ENCODE measurements at regions not wholly inside any gene's neighbourhood (a gene's known extent, or its start where the extent isn't known, plus 50 kb on each side); places are given as distances from the start of the nearest gene placed in this dataset.

GRCh38 chr3:63762180-63762579 is 56.9 kb upstream of the C3orf49 start:
- no peak overlapping the region for H3K4me3 Mint-ChIP-seq
- H3K27me3 Mint-ChIP-seq = peaks cover 0 to 7% of the 10 kb centered on the region in 2 donors
- CTCF ChIA-PET = no interaction called here
- no peak overlapping the region for H3K27ac Mint-ChIP-seq
- no peaks in the 10 kb centered on the region for H3K36me3 Mint-ChIP-seq
- peaks cover 0 to 5% (median 2%) of the 10 kb centered on the region in 5 donors for H3K9me3 Mint-ChIP-seq
- Histone ChIP-seq H3K27me3 (ENCODE audit: insufficient read depth, low read length, poor library complexity, severe bottlenecking) (no peaks in the 10 kb centered on the region), H3K4me1 (ENCODE audit: insufficient read depth, low read length) (no peaks in the 10 kb centered on the region), H3K36me3 (ENCODE audit: insufficient read depth, low read length) (no peaks in the 10 kb centered on the region), H3K27ac (ENCODE audit: low read depth, low read length) (no peak overlapping the region), H3K9me3 (ENCODE audit: low read length) (no peaks in the 10 kb centered on the region), H3K4me3 (ENCODE audit: low read length) (no peak overlapping the region)
- POLR2A ChIA-PET = no interaction called here
- no peaks in the 10 kb centered on the region for H3K4me1 Mint-ChIP-seq
- no peak for DNase-seq

GRCh38 chr3:63762934-63763550 is 56.1 kb upstream of the C3orf49 start:
- no peaks in the 10 kb centered on the region for H3K9me3 ChIP-seq (ENCODE audit: low read length)
- Mint-ChIP-seq H3K27me3 (peaks cover 0 to 7% of the 10 kb centered on the region in 2 donors), H3K36me3 (no peaks in the 10 kb centered on the region), H3K27ac (no peak overlapping the region), H3K4me1 (no peaks in the 10 kb centered on the region), H3K9me3 (peaks cover 0 to 5% (median 2%) of the 10 kb centered on the region in 5 donors), H3K4me3 (no peak overlapping the region)
- ChIA-PET CTCF (no interaction called here), POLR2A (no interaction called here)
- no peaks in the 10 kb centered on the region for H3K27me3 ChIP-seq (ENCODE audit: insufficient read depth, low read length, poor library complexity, severe bottlenecking)
- no peak overlapping the region for H3K27ac ChIP-seq (ENCODE audit: low read depth, low read length)
- H3K4me1 ChIP-seq (ENCODE audit: insufficient read depth, low read length) = no peaks in the 10 kb centered on the region
- H3K4me3 ChIP-seq (ENCODE audit: low read length) = no peak overlapping the region
- no peak for DNase-seq
- H3K36me3 ChIP-seq (ENCODE audit: insufficient read depth, low read length) = no peaks in the 10 kb centered on the region

DNA sequence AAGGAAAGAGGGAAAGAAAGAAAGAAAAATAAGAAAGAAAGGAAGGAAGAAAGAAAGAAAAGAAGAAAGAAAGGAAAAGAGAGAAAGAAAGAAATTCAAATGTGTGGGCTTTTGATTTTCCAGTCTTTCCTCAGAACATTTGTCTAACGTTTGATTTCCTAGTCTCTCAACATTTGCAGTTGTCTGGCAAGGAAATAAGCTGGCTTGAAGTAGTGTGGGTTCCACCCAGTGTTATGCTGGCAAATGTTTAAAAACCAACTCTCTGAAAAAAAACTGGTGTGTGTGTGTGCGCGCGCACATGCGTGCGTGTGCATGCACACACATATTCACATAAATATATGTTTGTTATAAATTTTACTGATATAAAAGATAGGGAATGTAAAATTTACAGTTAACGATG is 54.6 kb upstream of the C3orf49 start:
- H3K36me3 ChIP-seq (ENCODE audit: insufficient read depth, low read length) = no peaks in the 10 kb centered on the region
- no peak overlapping the region for H3K27ac ChIP-seq (ENCODE audit: low read depth, low read length)
- Mint-ChIP-seq H3K27ac (no peak overlapping the region), H3K4me1 (no peaks in the 10 kb centered on the region), H3K36me3 (no peaks in the 10 kb centered on the region), H3K9me3 (peaks cover 0 to 5% (median 2%) of the 10 kb centered on the region in 5 donors), H3K27me3 (peaks cover 4 to 9% of the 10 kb centered on the region in 2 donors), H3K4me3 (no peak overlapping the region)
- no peaks in the 10 kb centered on the region for H3K27me3 ChIP-seq (ENCODE audit: insufficient read depth, low read length, poor library complexity, severe bottlenecking)
- H3K4me3 ChIP-seq (ENCODE audit: low read length) = no peak overlapping the region
- no peaks in the 10 kb centered on the region for H3K9me3 ChIP-seq (ENCODE audit: low read length)
- H3K4me1 ChIP-seq (ENCODE audit: insufficient read depth, low read length) = no peaks in the 10 kb centered on the region
- DNase-seq = no peak
- ChIA-PET POLR2A (no interaction called here), CTCF (no interaction called here)

GRCh38 chr3:63766261-63766660 is 52.8 kb upstream of the C3orf49 start:
- H3K4me3 Mint-ChIP-seq = no peak overlapping the region
- no peaks in the 10 kb centered on the region for H3K9me3 ChIP-seq (ENCODE audit: low read length)
- no peaks in the 10 kb centered on the region for H3K4me1 ChIP-seq (ENCODE audit: insufficient read depth, low read length)
- no peak overlapping the region for H3K4me3 ChIP-seq (ENCODE audit: low read length)
- no peak overlapping the region for H3K27ac ChIP-seq (ENCODE audit: low read depth, low read length)
- ChIA-PET CTCF (no interaction called here), POLR2A (no interaction called here)
- no peak overlapping the region for H3K27ac Mint-ChIP-seq
- no peaks in the 10 kb centered on the region for H3K27me3 ChIP-seq (ENCODE audit: insufficient read depth, low read length, poor library complexity, severe bottlenecking)
- no peaks in the 10 kb centered on the region for H3K4me1 Mint-ChIP-seq
- H3K27me3 Mint-ChIP-seq = peaks cover 4 to 7% of the 10 kb centered on the region in 2 donors
- H3K9me3 Mint-ChIP-seq = peaks cover 0 to 9% (median 2%) of the 10 kb centered on the region in 5 donors
- H3K36me3 ChIP-seq (ENCODE audit: insufficient read depth, low read length) = no peaks in the 10 kb centered on the region
- no peak for DNase-seq
- H3K36me3 Mint-ChIP-seq = no peaks in the 10 kb centered on the region

GRCh38 chr3:63768386-63768785 is 50.7 kb upstream of the C3orf49 start:
- DNase-seq = no peak
- ChIA-PET CTCF (no interaction called here), POLR2A (no interaction called here)
- H3K27me3 ChIP-seq (ENCODE audit: insufficient read depth, low read length, poor library complexity, severe bottlenecking) = no peaks in the 10 kb centered on the region
- peaks cover 0 to 9% (median 2%) of the 10 kb centered on the region in 5 donors for H3K9me3 Mint-ChIP-seq
- H3K27ac Mint-ChIP-seq = no peak overlapping the region
- peaks cover 4 to 11% of the 10 kb centered on the region in 2 donors for H3K27me3 Mint-ChIP-seq
- H3K4me1 ChIP-seq (ENCODE audit: insufficient read depth, low read length) = no peaks in the 10 kb centered on the region
- no peaks in the 10 kb centered on the region for H3K9me3 ChIP-seq (ENCODE audit: low read length)
- no peaks in the 10 kb centered on the region for H3K36me3 ChIP-seq (ENCODE audit: insufficient read depth, low read length)
- no peaks in the 10 kb centered on the region for H3K4me1 Mint-ChIP-seq
- H3K36me3 Mint-ChIP-seq = no peaks in the 10 kb centered on the region
- no peak overlapping the region for H3K4me3 Mint-ChIP-seq
- no peak overlapping the region for H3K27ac ChIP-seq (ENCODE audit: low read depth, low read length)
- H3K4me3 ChIP-seq (ENCODE audit: low read length) = no peak overlapping the region

GRCh38 chr3:63768888-63769287 is 50.2 kb upstream of the C3orf49 start:
- ChIA-PET CTCF (no interaction called here), POLR2A (no interaction called here)
- no peaks in the 10 kb centered on the region for H3K4me1 ChIP-seq (ENCODE audit: insufficient read depth, low read length)
- Mint-ChIP-seq H3K36me3 (no peaks in the 10 kb centered on the region), H3K9me3 (peaks cover 0 to 9% (median 2%) of the 10 kb centered on the region in 5 donors), H3K27me3 (peaks cover 4 to 12% of the 10 kb centered on the region in 2 donors), H3K4me1 (no peaks in the 10 kb centered on the region), H3K4me3 (no peak overlapping the region), H3K27ac (no peak overlapping the region)
- no peak overlapping the region for H3K4me3 ChIP-seq (ENCODE audit: low read length)
- no peak overlapping the region for H3K27ac ChIP-seq (ENCODE audit: low read depth, low read length)
- H3K9me3 ChIP-seq (ENCODE audit: low read length) = no peaks in the 10 kb centered on the region
- H3K36me3 ChIP-seq (ENCODE audit: insufficient read depth, low read length) = no peaks in the 10 kb centered on the region
- no peaks in the 10 kb centered on the region for H3K27me3 ChIP-seq (ENCODE audit: insufficient read depth, low read length, poor library complexity, severe bottlenecking)
- no peak for DNase-seq
